GM23338 (cell line): ENCODE measurements at regions not wholly inside any gene's neighbourhood (a gene's known extent, or its start where the extent isn't known, plus 50 kb on each side); places are given as distances from the start of the nearest gene placed in this dataset.

ENCODE experiments used
- ATAC-seq: fragments of 200-7000 bp; cut with Tn5 transposase; 3 replicates; pipeline ENCODE4 v1.9.1; 2020
- DNase-seq: peaks from one replicate; pipeline ENCODE4 v3.0.0-alpha.2; 2015; ENCODE audit warnings: low spot score
- H2AFZ ChIP-seq: fragments of 200-600 bp; sonication (generic); 2 replicates; pipeline ENCODE4 v1.8.0; 2016; ENCODE audit warnings: antibody characterized with exemption, mild to moderate bottlenecking, moderate library complexity
- H3F3A ChIP-seq: fragments of 200-600 bp; sonication (generic); replicated peaks from 2 replicates; pipeline ENCODE4 v1.8.0; 2017; ENCODE audit warnings: antibody characterized with exemption, mixed run types, low read depth
- H3K27ac ChIP-seq: fragments of 200-600 bp; sonication (generic); 2 replicates; pipeline ENCODE4 v1.6.1; 2016; ENCODE audit warnings: low read depth
- H3K27me3 ChIP-seq: fragments of 200-600 bp; sonication (generic); 2 replicates; pipeline ENCODE4 v1.8.0; 2016; ENCODE audit warnings: mild to moderate bottlenecking, mixed run types, moderate library complexity; ENCODE audit not compliant: insufficient read depth
- H3K36me3 ChIP-seq: fragments of 200-600 bp; sonication (generic); 2 replicates; pipeline ENCODE4 v1.8.0; 2016; ENCODE audit warnings: mild to moderate bottlenecking; ENCODE audit not compliant: insufficient read depth
- H3K4me1 ChIP-seq: fragments of 200-600 bp; sonication (generic); 2 replicates; pipeline ENCODE4 v1.8.0; 2016; ENCODE audit warnings: mild to moderate bottlenecking, moderate library complexity; ENCODE audit not compliant: insufficient read depth
- H3K4me2 ChIP-seq: fragments of 200-600 bp; sonication (generic); 2 replicates; pipeline ENCODE4 v1.7.1; 2017; ENCODE audit warnings: mixed run types
- H3K4me3 ChIP-seq: fragments of 200-600 bp; sonication (generic); 2 replicates; pipeline ENCODE4 v1.6.1; 2016; ENCODE audit warnings: mixed run types
- H3K79me2 ChIP-seq: fragments of 200-600 bp; sonication (generic); replicated peaks from 2 replicates; pipeline ENCODE4 v1.8.0; 2017; ENCODE audit warnings: mild to moderate bottlenecking; ENCODE audit not compliant: insufficient read depth
- H3K9me2 ChIP-seq: fragments of 200-600 bp; sonication (generic); 2 replicates; pipeline ENCODE4 v1.8.0; 2017; ENCODE audit not compliant: insufficient read depth
- H4K20me1 ChIP-seq: fragments of 200-600 bp; sonication (generic); replicated peaks from 2 replicates; pipeline ENCODE4 v1.8.0; 2017; ENCODE audit warnings: mild to moderate bottlenecking; ENCODE audit not compliant: insufficient read depth
- H3K27ac Mint-ChIP-seq: 2 replicates; pipeline ENCODE4 v1.8.0; 2020; ENCODE audit warnings: inconsistent platforms, mild to moderate bottlenecking, moderate library complexity, mixed read lengths
- H3K27me3 Mint-ChIP-seq: 3 replicates; pipeline ENCODE4 v1.8.0; 2022; ENCODE audit warnings: low read depth, mild to moderate bottlenecking, moderate library complexity, mixed read lengths, inconsistent platforms; ENCODE audit not compliant: insufficient read depth, poor library complexity
- H3K36me3 Mint-ChIP-seq: 3 replicates; pipeline ENCODE4 v1.8.0; 2021; ENCODE audit warnings: low read depth, mild to moderate bottlenecking, inconsistent platforms, moderate library complexity, mixed read lengths
- H3K4me1 Mint-ChIP-seq: 3 replicates; pipeline ENCODE4 v1.8.0; 2020; ENCODE audit warnings: mild to moderate bottlenecking, inconsistent platforms, mixed read lengths
- H3K4me3 Mint-ChIP-seq: 3 replicates; pipeline ENCODE4 v1.8.0; 2021; ENCODE audit warnings: moderate library complexity, mild to moderate bottlenecking, inconsistent platforms, mixed read lengths
- H3K9me3 Mint-ChIP-seq: 3 replicates; pipeline ENCODE4 v1.8.0; 2020; ENCODE audit warnings: moderate library complexity, mild to moderate bottlenecking, inconsistent platforms, mixed read lengths
- CREB1 ChIP-seq: fragments of 250-450 bp; sonication (Bioruptor Pico); IDR thresholded peaks from 2 replicates; pipeline ENCODE4 v1.5.0; 2020; ENCODE audit warnings: low read depth, mild to moderate bottlenecking, moderate library complexity
- CTCF ChIP-seq, 2 experiments: fragments of 200-600 bp in 1 of 2; sonication (generic) in 1 of 2; conservative IDR thresholded peaks; 2 replicates each; pipeline versions ENCODE4 v1.5.1 to v1.6.1; 2016 to 2017; ENCODE audit warnings: antibody characterized with exemption in 2 of 2, low read depth in 2 of 2, mild to moderate bottlenecking in 2 of 2, moderate library complexity in 1 of 2
- ETS1 ChIP-seq: IDR thresholded peaks from 2 replicates; pipeline ENCODE4 v1.6.1; 2016; ENCODE audit warnings: antibody characterized with exemption
- EZH2 ChIP-seq: fragments of 200-600 bp; sonication (generic); IDR thresholded peaks from one replicate; pipeline ENCODE4 v1.8.0; 2017; ENCODE audit warnings: antibody characterized with exemption, mild to moderate bottlenecking, low read depth; ENCODE audit not compliant: unreplicated experiment
- JUNB ChIP-seq: IDR thresholded peaks from one replicate; pipeline ENCODE4 v1.6.1; 2016; ENCODE audit warnings: antibody characterized with exemption; ENCODE audit not compliant: unreplicated experiment
- NANOG ChIP-seq: IDR thresholded peaks from 2 replicates; pipeline ENCODE4 v1.6.1; 2016; ENCODE audit warnings: antibody characterized with exemption, borderline replicate concordance
- POLR2AphosphoS5 ChIP-seq: IDR thresholded peaks from 2 replicates; pipeline ENCODE4 v1.6.1; 2016; ENCODE audit warnings: antibody characterized with exemption, low read depth
- REST ChIP-seq: IDR thresholded peaks from one replicate; pipeline ENCODE4 v1.6.1; 2018; ENCODE audit warnings: antibody characterized with exemption; ENCODE audit not compliant: unreplicated experiment
- STAT1 ChIP-seq: IDR thresholded peaks from one replicate; pipeline ENCODE4 v1.6.1; 2016; ENCODE audit warnings: antibody characterized with exemption; ENCODE audit not compliant: unreplicated experiment
- ZNF114 ChIP-seq: fragments of 250-450 bp; sonication (Bioruptor Pico); IDR thresholded peaks from 2 replicates; pipeline ENCODE4 v1.5.0; 2020; ENCODE audit warnings: mild to moderate bottlenecking, moderate library complexity
- ZNF331 ChIP-seq: fragments of 250-450 bp; sonication (Bioruptor Pico); IDR thresholded peaks from 2 replicates; pipeline ENCODE4 v1.5.0; 2020; ENCODE audit warnings: low read depth, mild to moderate bottlenecking, moderate library complexity

DNA sequence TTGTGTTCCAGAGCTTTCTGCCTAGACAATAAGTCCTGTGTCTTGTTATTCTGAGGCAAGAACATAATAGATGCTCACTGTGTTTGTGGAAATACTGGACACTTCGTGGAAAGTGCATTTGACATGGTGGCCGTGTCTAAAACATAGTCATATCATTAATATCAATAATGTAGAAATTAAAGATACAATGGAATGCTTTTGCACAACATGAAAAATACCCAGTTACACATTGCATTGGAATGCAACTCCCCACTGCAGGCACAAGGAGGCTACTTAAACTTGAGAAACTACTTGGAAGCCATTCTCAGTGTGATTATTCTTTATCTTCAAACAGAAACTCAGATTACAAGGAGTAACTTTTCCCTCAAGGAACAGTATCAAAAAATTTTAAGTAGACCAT, 145.3 kb upstream of the ZNF462 start:
- H3K27me3 Mint-ChIP-seq = no peaks in the 10 kb centered on the region
- no peaks in the 10 kb centered on the region for H4K20me1 ChIP-seq
- peaks cover 3% of the 10 kb centered on the region; the same call in 1 of the 2 replicates for H3K9me2 ChIP-seq
- DNase-seq (peak; percentile 28), ATAC-seq (no peak)
- H3K36me3 ChIP-seq = no peaks in the 10 kb centered on the region
- peaks cover 9% of the 10 kb centered on the region for H3K4me1 Mint-ChIP-seq
- peaks cover 7% of the 10 kb centered on the region; the same call in 1 of the 2 replicates for H3K4me1 ChIP-seq
- no peak overlapping the region for H3K4me2 ChIP-seq
- no peaks in the 10 kb centered on the region for H3F3A ChIP-seq
- no peak overlapping the region for H3K27ac Mint-ChIP-seq
- no peak overlapping the region for H3K27ac ChIP-seq
- peak; percentile 20 to 22; a peak in 1 of 4 replicates for TF ChIP-seq CTCF (conservative IDR thresholded peaks at IDR 0.05; ENCODE audit: low read depth in 2 of 2)
- TF ChIP-seq CREB1 (CRISPR knock-in tag) = no peak
- no peak for TF ChIP-seq JUNB
- no peaks in the 10 kb centered on the region for H3K79me2 ChIP-seq
- H3K36me3 Mint-ChIP-seq = no peaks in the 10 kb centered on the region
- no peak overlapping the region for H3K4me3 Mint-ChIP-seq
- no peak overlapping the region for H2AFZ ChIP-seq
- no peak overlapping the region for H3K4me3 ChIP-seq
- H3K9me3 Mint-ChIP-seq = no peaks in the 10 kb centered on the region
- no peaks in the 10 kb centered on the region for H3K27me3 ChIP-seq

GRCh38 chr9:106718936-106719335, 144.0 kb upstream of the ZNF462 start:
- Histone ChIP-seq H3K4me2 (no peak overlapping the region), H4K20me1 (no peaks in the 10 kb centered on the region), H3K79me2 (no peaks in the 10 kb centered on the region), H3K4me3 (no peak overlapping the region), H3K4me1 (peaks cover 7% of the 10 kb centered on the region; the same call in 1 of the 2 replicates), H2AFZ (no peak overlapping the region), H3F3A (no peaks in the 10 kb centered on the region), H3K9me2 (peaks cover 6% of the 10 kb centered on the region; the same call in 1 of the 2 replicates), H3K27me3 (no peaks in the 10 kb centered on the region), H3K27ac (no peak overlapping the region), H3K36me3 (no peaks in the 10 kb centered on the region)
- DNase-seq = no peak
- no peak for ATAC-seq
- H3K9me3 Mint-ChIP-seq = no peaks in the 10 kb centered on the region
- H3K4me1 Mint-ChIP-seq = peaks cover 9% of the 10 kb centered on the region
- H3K27ac Mint-ChIP-seq = no peak overlapping the region
- no peak overlapping the region for H3K4me3 Mint-ChIP-seq
- H3K36me3 Mint-ChIP-seq = no peaks in the 10 kb centered on the region
- no peaks in the 10 kb centered on the region for H3K27me3 Mint-ChIP-seq
- TF ChIP-seq POLR2AphosphoS5 (no peak), STAT1 (no peak), NANOG (no peak), ZNF114 (no peak), CTCF (conservative IDR thresholded peaks at IDR 0.05; ENCODE audit: low read depth in 2 of 2) (no peak), EZH2 (no peak), ZNF331 (CRISPR knock-in tag) (no peak), ETS1 (no peak), REST (no peak)
